Hepatocyte (in vitro differentiated cells): ENCODE measurements at regions not wholly inside any gene's neighbourhood (a gene's known extent, or its start where the extent isn't known, plus 50 kb on each side); places are given as distances from the start of the nearest gene placed in this dataset.
"Not testable (repeated sequence)": the region's sequence is repeated elsewhere in the genome, so short reads cannot be mapped to it uniquely, and the experiment has no call there.

Experiments used
- CTCF ChIP-seq: fragments of 200-600 bp; sonication (generic); IDR thresholded peaks from 2 replicates; pipeline ENCODE4 v1.5.1; 2016; ENCODE audit warnings: antibody characterized with exemption, mild to moderate bottlenecking; ENCODE audit not compliant: poor library complexity
- EZH2 ChIP-seq: fragments of 200-600 bp; sonication (generic); IDR thresholded peaks from 2 replicates; pipeline ENCODE4 v1.6.1; 2016; ENCODE audit warnings: antibody characterized with exemption, mild to moderate bottlenecking, borderline replicate concordance

GRCh38 chr13:16160609-16161008 lies 3021.0 kb downstream of the TUBA3C start:
- not testable (repeated sequence) for TF ChIP-seq CTCF, EZH2
